GM23248 (cell line): ENCODE measurements at regions not wholly inside any gene's neighbourhood (a gene's known extent, or its start where the extent isn't known, plus 50 kb on each side); places are given as distances from the start of the nearest gene placed in this dataset.
"Not testable (repeated sequence)": the region's sequence is repeated elsewhere in the genome, so short reads cannot be mapped to it uniquely, and the experiment has no call there.

Source experiments
- DNase-seq: peaks from one replicate; pipeline ENCODE4 v3.0.0-alpha.2; 2015
- H2AFZ ChIP-seq: fragments of 200-600 bp; sonication (generic); 2 replicates; pipeline ENCODE4 v1.6.1; 2016; ENCODE audit warnings: antibody characterized with exemption
- H3F3A ChIP-seq: fragments of 200-600 bp; sonication (generic); 2 replicates; pipeline ENCODE4 v1.6.1; 2016; ENCODE audit warnings: mild to moderate bottlenecking, antibody characterized with exemption, mixed run types; ENCODE audit not compliant: insufficient read depth
- H3K27ac ChIP-seq: fragments of 200-600 bp; sonication (generic); 2 replicates; pipeline ENCODE4 v1.5.1; 2016; ENCODE audit warnings: mild to moderate bottlenecking
- H3K27me3 ChIP-seq: fragments of 200-600 bp; sonication (generic); replicated peaks from 2 replicates; pipeline ENCODE4 v1.6.1; 2016; ENCODE audit warnings: mild to moderate bottlenecking; ENCODE audit not compliant: insufficient read depth
- H3K36me3 ChIP-seq: fragments of 200-600 bp; sonication (generic); 2 replicates; pipeline ENCODE4 v1.6.1; 2016; ENCODE audit warnings: low read depth, mild to moderate bottlenecking
- H3K4me1 ChIP-seq: fragments of 200-600 bp; sonication (generic); 2 replicates; pipeline ENCODE4 v1.6.1; 2016; ENCODE audit warnings: mild to moderate bottlenecking; ENCODE audit not compliant: insufficient read depth
- H3K4me2 ChIP-seq: fragments of 200-600 bp; sonication (generic); one replicate; pipeline ENCODE4 v1.6.1; 2016; ENCODE audit warnings: mild to moderate bottlenecking; ENCODE audit not compliant: unreplicated experiment
- H3K4me3 ChIP-seq: fragments of 200-600 bp; sonication (generic); 2 replicates; pipeline ENCODE4 v1.5.1; 2016; ENCODE audit warnings: mild to moderate bottlenecking
- H3K79me2 ChIP-seq: fragments of 200-600 bp; sonication (generic); 2 replicates; pipeline ENCODE4 v1.6.1; 2016; ENCODE audit warnings: mild to moderate bottlenecking; ENCODE audit not compliant: insufficient read depth
- H3K9ac ChIP-seq: fragments of 200-600 bp; sonication (generic); 2 replicates; pipeline ENCODE4 v1.6.1; 2016; ENCODE audit warnings: mild to moderate bottlenecking
- H3K9me2 ChIP-seq: fragments of 200-600 bp; sonication (generic); 2 replicates; pipeline ENCODE4 v1.6.1; 2016; ENCODE audit warnings: mixed run types, mild to moderate bottlenecking, moderate library complexity; ENCODE audit not compliant: insufficient read depth
- H3K9me3 ChIP-seq: fragments of 200-600 bp; sonication (generic); one replicate; pipeline ENCODE4 v1.6.1; 2017; ENCODE audit warnings: low read depth
- H4K20me1 ChIP-seq: fragments of 200-600 bp; sonication (generic); 2 replicates; pipeline ENCODE4 v1.6.0; 2016; ENCODE audit not compliant: insufficient read depth
- EZH2 ChIP-seq: fragments of 200-600 bp; sonication (generic); IDR thresholded peaks from 2 replicates; pipeline ENCODE4 v1.6.1; 2018; ENCODE audit warnings: antibody characterized with exemption, mild to moderate bottlenecking; ENCODE audit not compliant: insufficient read depth, poor library complexity, severe bottlenecking
- EZH2phosphoT487 ChIP-seq: fragments of 200-600 bp; sonication (generic); IDR thresholded peaks from 2 replicates; pipeline ENCODE4 v1.6.1; 2018; ENCODE audit warnings: antibody characterized with exemption, moderate library complexity, mild to moderate bottlenecking, low read depth; ENCODE audit not compliant: insufficient read depth
- WGBS, 2 experiments: methylation state at CpG; one replicate each; pipeline ENCODE4 v1.1.6; 2015 to 2017; ENCODE audit warnings: low lambda C conversion rate in 2 of 2, low coverage in 1 of 2; ENCODE audit errors: missing lambda C conversion rate in 2 of 2; 5-methylcytosine and 5-hydroxymethylcytosine counted together
- in situ Hi-C: fragments of 300-500 bp; cut with MboI; formaldehyde crosslinking; loops from 2 replicates; pipeline ENCODE4 v1.15.0; 2020

DNA sequence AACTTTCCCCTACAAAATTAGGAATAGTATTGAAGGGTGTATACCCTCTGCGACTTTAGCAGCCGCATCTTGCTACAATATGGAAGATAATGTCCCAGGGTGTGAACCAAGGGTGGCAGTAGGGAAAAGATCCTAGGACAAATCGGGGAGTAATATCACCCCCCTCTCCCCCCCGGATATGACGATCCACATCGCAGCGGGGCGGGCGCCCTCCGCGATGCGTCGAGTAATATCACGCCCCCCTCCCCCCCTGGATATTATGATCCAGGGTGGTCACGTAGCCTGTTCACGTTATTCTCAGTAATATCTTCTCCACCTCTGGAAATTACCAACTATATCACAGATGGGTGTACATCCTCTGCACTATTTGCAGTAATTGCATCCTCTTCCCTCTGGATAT is 82.9 kb downstream of the DAPL1 start:
- Histone ChIP-seq H3K4me2 (no peak overlapping the region), H4K20me1 (no peaks in the 10 kb centered on the region), H3K27me3 (no peaks in the 10 kb centered on the region), H3K9me2 (no peaks in the 10 kb centered on the region), H3K4me1 (no peaks in the 10 kb centered on the region), H3K9me3 (no peaks in the 10 kb centered on the region), H3K9ac (no peak overlapping the region), H3K79me2 (no peaks in the 10 kb centered on the region), H2AFZ (no peak overlapping the region), H3K27ac (no peak overlapping the region), H3K4me3 (no peak overlapping the region), H3F3A (no peaks in the 10 kb centered on the region), H3K36me3 (no peaks in the 10 kb centered on the region)
- in situ Hi-C loops = no loop called here
- WGBS, 2 experiments = 84 to 86% methylated on average over 16 of the region's 16 CpGs
- TF ChIP-seq EZH2 (no peak), EZH2phosphoT487 (no peak)
- no peak for DNase-seq

GRCh38 chr2:158879229-158879903 is 84.2 kb downstream of the DAPL1 start:
- Histone ChIP-seq H3K4me3 (no peak overlapping the region), H3K9me2 (no peaks in the 10 kb centered on the region), H3K9ac (no peak overlapping the region), H3K4me2 (no peak overlapping the region), H3F3A (no peaks in the 10 kb centered on the region), H3K79me2 (no peaks in the 10 kb centered on the region), H2AFZ (no peak overlapping the region), H3K4me1 (no peaks in the 10 kb centered on the region), H3K27ac (no peak overlapping the region), H4K20me1 (no peaks in the 10 kb centered on the region), H3K9me3 (no peaks in the 10 kb centered on the region), H3K27me3 (no peaks in the 10 kb centered on the region), H3K36me3 (no peaks in the 10 kb centered on the region)
- in situ Hi-C loops = no loop called here
- no peak for DNase-seq
- TF ChIP-seq EZH2phosphoT487 = no peak
- TF ChIP-seq EZH2 = no peak
- 86 to 88% methylated on average over 17 of the region's 17 CpGs for WGBS, 2 experiments

DNA sequence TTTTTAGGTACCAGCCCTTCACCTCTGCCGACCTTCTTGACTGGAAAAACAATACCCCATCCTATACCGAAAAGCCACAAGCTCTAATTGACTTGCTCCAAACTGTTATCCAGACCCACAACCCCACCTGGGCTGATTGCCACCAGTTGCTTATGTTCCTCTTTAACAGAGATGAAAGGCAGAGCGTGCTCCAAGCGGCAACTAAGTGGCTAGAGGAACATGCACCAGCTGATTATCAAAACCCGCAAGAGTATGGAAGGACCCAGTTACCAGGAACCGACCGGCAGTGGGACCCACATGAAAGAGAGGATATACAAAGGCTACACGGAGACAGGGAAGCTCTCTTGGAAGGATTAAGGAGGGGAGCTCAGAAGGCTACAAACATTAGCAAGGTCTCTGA is 86.1 kb upstream of the TANC1 start:
- no peak overlapping the region for H3K27ac ChIP-seq
- H3F3A ChIP-seq = no peaks in the 10 kb centered on the region
- no peaks in the 10 kb centered on the region for H3K9me2 ChIP-seq
- no peak overlapping the region for H3K4me2 ChIP-seq
- H3K4me3 ChIP-seq = no peak overlapping the region
- H4K20me1 ChIP-seq = no peaks in the 10 kb centered on the region
- in situ Hi-C loops = no loop called here
- H3K27me3 ChIP-seq = no peaks in the 10 kb centered on the region
- 52 to 59% methylated on average over 8 of the region's 8 CpGs for WGBS, 2 experiments
- H3K4me1 ChIP-seq = no peaks in the 10 kb centered on the region
- no peaks in the 10 kb centered on the region for H3K9me3 ChIP-seq
- H2AFZ ChIP-seq = no peak overlapping the region
- DNase-seq = no peak
- no peaks in the 10 kb centered on the region for H3K79me2 ChIP-seq
- no peaks in the 10 kb centered on the region for H3K36me3 ChIP-seq
- TF ChIP-seq EZH2 (no peak), EZH2phosphoT487 (no peak)
- no peak overlapping the region for H3K9ac ChIP-seq

- H3K36me3 ChIP-seq, H2AFZ ChIP-seq, H3K9me2 ChIP-seq, H3K9me3 ChIP-seq, H3F3A ChIP-seq, H4K20me1 ChIP-seq, H3K4me3 ChIP-seq, H3K27ac ChIP-seq, H3K4me1 ChIP-seq, H3K79me2 ChIP-seq, H3K27me3 ChIP-seq, H3K9ac ChIP-seq, in situ Hi-C loops, DNase-seq, H3K4me2 ChIP-seq: not testable (repeated sequence)
- 87 to 90% methylated on average over 3 of the region's 3 CpGs for WGBS, 2 experiments
These were observed 83.9 kb upstream of the TANC1 start for GRCh38 chr2:158884552-158884951.

- H3K4me1 ChIP-seq, H3K27me3 ChIP-seq, H3K4me2 ChIP-seq, H3K9ac ChIP-seq, H3F3A ChIP-seq, H2AFZ ChIP-seq, H3K79me2 ChIP-seq, H3K27ac ChIP-seq, H3K36me3 ChIP-seq, H3K9me3 ChIP-seq, H3K4me3 ChIP-seq, DNase-seq, H4K20me1 ChIP-seq, in situ Hi-C loops, H3K9me2 ChIP-seq: not testable (repeated sequence)
- 63 to 67% methylated on average over 8 of the region's 8 CpGs for WGBS, 2 experiments
These were observed 83.3 kb upstream of the TANC1 start for GRCh38 chr2:158885018-158885678.

- in situ Hi-C loops, H2AFZ ChIP-seq, H4K20me1 ChIP-seq, H3K9me3 ChIP-seq, H3K4me1 ChIP-seq, DNase-seq, H3K4me3 ChIP-seq, H3K4me2 ChIP-seq, H3K27me3 ChIP-seq, H3K36me3 ChIP-seq, H3K9ac ChIP-seq, H3F3A ChIP-seq, H3K79me2 ChIP-seq, H3K27ac ChIP-seq, H3K9me2 ChIP-seq: not testable (repeated sequence)
- 90 to 91% methylated on average over 10 of the region's 10 CpGs for WGBS, 2 experiments
These were observed 82.8 kb upstream of the TANC1 start for GRCh38 chr2:158885679-158886050.
